ENCODE measurements at regions not wholly inside any gene's neighbourhood (a gene's known extent, or its start where the extent isn't known, plus 50 kb on each side); places are given as distances from the start of the nearest gene placed in this dataset.

DNA sequence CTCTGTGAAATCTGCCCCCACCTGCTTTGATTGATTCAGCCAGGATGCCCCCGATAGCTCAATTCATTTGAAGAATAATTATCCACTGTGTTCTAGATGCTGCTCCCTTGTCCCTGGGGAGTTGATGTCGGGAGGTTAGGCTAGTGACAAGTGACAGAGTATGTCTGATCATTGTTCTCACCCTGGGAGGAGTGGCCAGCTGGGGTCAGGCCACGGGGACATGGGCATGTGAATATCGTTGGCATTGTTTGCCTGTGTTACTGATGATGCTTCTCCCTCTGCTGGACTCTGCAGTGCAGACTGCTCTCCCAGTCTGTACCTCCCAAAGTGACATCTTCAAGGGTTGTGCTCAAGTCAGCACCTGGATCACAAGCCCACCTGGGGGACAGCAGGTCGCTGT is 89.9 kb upstream of the C16orf82 start:
- intact Hi-C loops (cut with micrococcal nuclease; ENCODE audit: unreplicated experiment): no loop called here
- no peak for DNase-seq
- Mint-ChIP-seq H3K4me1 (ENCODE audit: low read depth, unreplicated experiment) (no peaks in the 10 kb centered on the region), H3K36me3 (ENCODE audit: insufficient read depth, unreplicated experiment) (no peaks in the 10 kb centered on the region), H3K27me3 (ENCODE audit: insufficient read depth, unreplicated experiment) (peaks cover 8% of the 10 kb centered on the region), H3K27ac (ENCODE audit: unreplicated experiment) (no peak overlapping the region), H3K9me3 (ENCODE audit: unreplicated experiment) (no peaks in the 10 kb centered on the region), H3K4me3 (ENCODE audit: unreplicated experiment) (no peak overlapping the region)
- ChIA-PET POLR2A (no interaction called here), CTCF (no interaction called here)
- no peaks in the 10 kb centered on the region; the same call in 1 of the 2 replicates for H3K27me3 ChIP-seq (replicated peaks; ENCODE audit: control insufficient read depth, insufficient read depth, low read length)
- no peaks in the 10 kb centered on the region for H3K9me3 ChIP-seq
- H3K4me3 ChIP-seq (ENCODE audit: low read depth, low read length): no peak overlapping the region
- BruUV-seq (replicated peaks): no TSS peak
- TF ChIP-seq, protein P1, sequence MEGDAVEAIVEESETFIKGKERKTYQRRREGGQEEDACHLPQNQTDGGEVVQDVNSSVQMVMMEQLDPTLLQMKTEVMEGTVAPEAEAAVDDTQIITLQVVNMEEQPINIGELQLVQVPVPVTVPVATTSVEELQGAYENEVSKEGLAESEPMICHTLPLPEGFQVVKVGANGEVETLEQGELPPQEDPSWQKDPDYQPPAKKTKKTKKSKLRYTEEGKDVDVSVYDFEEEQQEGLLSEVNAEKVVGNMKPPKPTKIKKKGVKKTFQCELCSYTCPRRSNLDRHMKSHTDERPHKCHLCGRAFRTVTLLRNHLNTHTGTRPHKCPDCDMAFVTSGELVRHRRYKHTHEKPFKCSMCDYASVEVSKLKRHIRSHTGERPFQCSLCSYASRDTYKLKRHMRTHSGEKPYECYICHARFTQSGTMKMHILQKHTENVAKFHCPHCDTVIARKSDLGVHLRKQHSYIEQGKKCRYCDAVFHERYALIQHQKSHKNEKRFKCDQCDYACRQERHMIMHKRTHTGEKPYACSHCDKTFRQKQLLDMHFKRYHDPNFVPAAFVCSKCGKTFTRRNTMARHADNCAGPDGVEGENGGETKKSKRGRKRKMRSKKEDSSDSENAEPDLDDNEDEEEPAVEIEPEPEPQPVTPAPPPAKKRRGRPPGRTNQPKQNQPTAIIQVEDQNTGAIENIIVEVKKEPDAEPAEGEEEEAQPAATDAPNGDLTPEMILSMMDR (IDR thresholded peaks at IDR 0.05; ENCODE audit: insufficient read depth in 1 of 2, low read depth in 1 of 2, low read length in 1 of 2, severe bottlenecking in 1 of 2, unreplicated experiment in 1 of 2): no peak
- no peaks in the 10 kb centered on the region for H3K36me3 ChIP-seq (ENCODE audit: control insufficient read depth, insufficient read depth, low read length)
- H3K4me1 ChIP-seq: no peaks in the 10 kb centered on the region

DNA sequence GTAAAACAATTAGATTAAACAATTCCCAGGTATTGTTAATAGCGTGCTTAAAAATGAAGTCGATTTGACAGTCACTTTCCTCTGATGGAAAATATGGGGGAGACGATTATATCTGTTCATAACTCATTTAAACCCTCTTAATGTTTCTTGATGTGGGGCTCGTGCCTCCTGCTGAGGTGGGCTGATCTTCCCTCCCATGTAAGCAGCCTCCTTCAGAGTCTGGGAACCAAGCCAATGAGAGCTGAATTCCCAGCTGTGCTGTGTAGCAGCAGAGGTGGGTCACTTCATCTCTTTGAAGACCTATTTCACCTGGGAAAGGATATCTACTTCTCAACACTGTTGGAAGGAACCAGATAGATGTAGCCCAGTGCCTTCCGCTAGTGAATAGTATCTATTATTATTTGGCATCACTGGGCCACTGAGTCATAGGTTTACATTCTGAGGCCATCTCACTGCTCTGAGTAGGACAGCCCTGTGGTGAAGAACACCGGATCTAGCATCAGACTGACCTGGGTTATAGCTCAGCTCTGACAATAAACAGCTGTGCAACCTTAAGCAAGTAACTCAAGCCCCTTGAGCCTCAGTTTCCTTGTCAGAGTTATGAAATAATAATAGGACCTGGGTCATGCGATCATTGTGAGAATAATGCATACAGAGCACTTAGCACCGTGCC is 85.3 kb upstream of the C16orf82 start:
- Mint-ChIP-seq H3K27me3 (ENCODE audit: insufficient read depth, unreplicated experiment) (peaks cover 7% of the 10 kb centered on the region), H3K36me3 (ENCODE audit: insufficient read depth, unreplicated experiment) (no peaks in the 10 kb centered on the region), H3K9me3 (ENCODE audit: unreplicated experiment) (no peaks in the 10 kb centered on the region), H3K4me1 (ENCODE audit: low read depth, unreplicated experiment) (no peaks in the 10 kb centered on the region), H3K27ac (ENCODE audit: unreplicated experiment) (no peak overlapping the region), H3K4me3 (ENCODE audit: unreplicated experiment) (no peak overlapping the region)
- ChIA-PET CTCF (interaction anchor here (1.3 kb wide), 1 partner anchor 129 kb away, joined by 7 read pairs; no protein-coding TSS in a partner anchor), POLR2A (no interaction called here)
- DNase-seq: no peak
- TF ChIP-seq, protein P1 (IDR thresholded peaks at IDR 0.05; ENCODE audit: insufficient read depth in 1 of 2, low read depth in 1 of 2, low read length in 1 of 2, severe bottlenecking in 1 of 2, unreplicated experiment in 1 of 2): no peak
- no peaks in the 10 kb centered on the region for H3K4me1 ChIP-seq
- no TSS peak for BruUV-seq (replicated peaks)
- no peak overlapping the region for H3K4me3 ChIP-seq (ENCODE audit: low read depth, low read length)
- no peaks in the 10 kb centered on the region for H3K36me3 ChIP-seq (ENCODE audit: control insufficient read depth, insufficient read depth, low read length)
- intact Hi-C loops (cut with micrococcal nuclease; ENCODE audit: unreplicated experiment): no loop called here
- no peaks in the 10 kb centered on the region for H3K9me3 ChIP-seq
- no peaks in the 10 kb centered on the region; the same call in 1 of the 2 replicates for H3K27me3 ChIP-seq (replicated peaks; ENCODE audit: control insufficient read depth, insufficient read depth, low read length)

DNA sequence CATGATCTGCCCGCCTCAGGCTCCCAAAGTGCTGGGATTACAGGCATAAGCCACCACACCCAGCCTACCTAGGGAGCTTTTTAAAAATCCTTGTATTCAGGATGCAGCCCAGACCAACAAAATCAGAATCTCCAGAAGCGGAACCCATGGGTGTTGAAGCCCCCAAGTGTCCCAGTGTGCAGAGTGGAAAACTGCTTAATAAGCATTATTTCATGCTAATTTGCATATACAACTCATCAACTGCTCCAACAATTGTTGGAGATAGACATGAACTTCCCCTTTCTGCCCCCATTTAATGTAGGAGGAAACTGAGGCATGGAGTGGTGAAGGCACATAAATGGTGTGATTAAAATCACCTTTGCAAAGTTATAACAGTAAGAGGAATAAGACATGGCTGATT is 84.3 kb upstream of the C16orf82 start:
- H3K36me3 ChIP-seq (ENCODE audit: control insufficient read depth, insufficient read depth, low read length): no peaks in the 10 kb centered on the region
- BruUV-seq (replicated peaks): no TSS peak

More for the DNA sequence above, 84.3 kb upstream of the C16orf82 start:
- Histone ChIP-seq H3K4me3 (ENCODE audit: low read depth, low read length) (no peak overlapping the region), H3K9me3 (no peaks in the 10 kb centered on the region), H3K27me3 (replicated peaks; ENCODE audit: control insufficient read depth, insufficient read depth, low read length) (no peaks in the 10 kb centered on the region; the same call in 1 of the 2 replicates), H3K4me1 (no peaks in the 10 kb centered on the region)
- CTCF ChIA-PET: interaction anchor here (0.7 kb wide), 1 partner anchor 59 kb away, joined by 5 read pairs; no protein-coding TSS in a partner anchor
- no peaks in the 10 kb centered on the region for H3K36me3 Mint-ChIP-seq (ENCODE audit: insufficient read depth, unreplicated experiment)
- DNase-seq: no peak
- H3K9me3 Mint-ChIP-seq (ENCODE audit: unreplicated experiment): no peaks in the 10 kb centered on the region
- TF ChIP-seq, protein P1 (IDR thresholded peaks at IDR 0.05; ENCODE audit: insufficient read depth in 1 of 2, low read depth in 1 of 2, low read length in 1 of 2, severe bottlenecking in 1 of 2, unreplicated experiment in 1 of 2): no peak
- H3K4me3 Mint-ChIP-seq (ENCODE audit: unreplicated experiment): no peak overlapping the region
- POLR2A ChIA-PET: no interaction called here
- no peak overlapping the region for H3K27ac Mint-ChIP-seq (ENCODE audit: unreplicated experiment)
- intact Hi-C loops (cut with micrococcal nuclease; ENCODE audit: unreplicated experiment): no loop called here
- peaks cover 11% of the 10 kb centered on the region for H3K27me3 Mint-ChIP-seq (ENCODE audit: insufficient read depth, unreplicated experiment)
- no peaks in the 10 kb centered on the region for H3K4me1 Mint-ChIP-seq (ENCODE audit: low read depth, unreplicated experiment)
